MV-4-11 (cell line): ENCODE measurements at regions not wholly inside any gene's neighbourhood (a gene's known extent, or its start where the extent isn't known, plus 50 kb on each side); places are given as distances from the start of the nearest gene placed in this dataset.

ENCODE experiments used
- DNase-seq: peaks from one replicate; lab custom pipeline; 2025; lab: John Stamatoyannopoulos, UW

DNA sequence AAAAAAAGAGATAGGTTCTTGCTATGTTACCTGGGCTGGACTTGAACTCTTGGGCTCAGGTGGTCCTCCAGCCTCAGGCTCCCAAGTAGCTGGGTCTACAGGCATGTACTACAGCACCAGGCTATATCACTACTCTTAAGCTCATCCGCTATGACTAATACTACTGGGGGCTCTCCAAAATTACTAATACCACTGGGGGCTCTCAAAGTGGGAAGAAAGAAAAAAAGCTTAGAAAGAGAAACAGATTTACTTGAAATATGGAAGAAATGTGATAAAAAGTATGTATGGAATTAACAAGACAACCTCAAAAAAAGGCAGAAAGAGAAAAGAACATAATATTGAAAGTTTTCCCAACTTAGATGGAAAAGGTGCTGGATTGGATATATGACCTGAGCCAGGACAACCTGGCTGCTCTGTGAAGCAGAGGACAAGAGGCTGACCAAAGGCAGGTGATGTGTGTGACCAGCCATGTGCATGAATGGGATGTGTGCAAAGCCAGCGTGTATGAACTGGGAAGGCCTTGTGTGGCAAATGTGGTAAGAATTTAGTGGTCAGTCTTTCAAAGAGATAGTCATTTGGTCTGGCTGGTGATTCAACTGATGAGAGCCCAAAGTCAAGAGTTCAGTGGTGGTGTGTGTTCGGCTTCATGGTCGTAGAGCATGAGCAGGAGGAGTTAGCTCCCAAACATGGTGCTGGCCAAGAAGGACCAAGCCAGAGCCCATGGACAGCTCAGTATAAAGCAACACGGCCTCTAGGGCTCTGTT, 232.4 kb upstream of the KLF14 start:
- DNase-seq = peak; percentile 73

DNA sequence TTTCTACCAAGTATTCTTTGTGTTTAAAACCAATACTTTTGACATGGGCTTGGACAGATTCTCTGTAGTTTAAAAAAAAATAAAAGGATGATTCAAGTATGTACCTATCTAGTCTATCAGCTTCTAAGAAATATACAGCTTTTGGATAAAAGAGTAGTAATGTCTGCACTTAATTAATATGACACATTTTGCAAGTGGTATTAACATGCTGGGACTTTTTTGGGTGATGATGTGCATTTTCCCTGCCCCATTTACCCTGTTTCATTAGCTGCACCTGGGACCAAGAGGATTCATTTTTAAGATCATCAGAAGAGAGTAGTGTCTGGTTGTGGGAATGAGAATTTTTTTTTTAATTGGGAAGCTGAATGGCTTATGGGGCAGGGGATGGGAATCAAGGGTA, 236.2 kb upstream of the KLF14 start:
- no peak for DNase-seq

DNA sequence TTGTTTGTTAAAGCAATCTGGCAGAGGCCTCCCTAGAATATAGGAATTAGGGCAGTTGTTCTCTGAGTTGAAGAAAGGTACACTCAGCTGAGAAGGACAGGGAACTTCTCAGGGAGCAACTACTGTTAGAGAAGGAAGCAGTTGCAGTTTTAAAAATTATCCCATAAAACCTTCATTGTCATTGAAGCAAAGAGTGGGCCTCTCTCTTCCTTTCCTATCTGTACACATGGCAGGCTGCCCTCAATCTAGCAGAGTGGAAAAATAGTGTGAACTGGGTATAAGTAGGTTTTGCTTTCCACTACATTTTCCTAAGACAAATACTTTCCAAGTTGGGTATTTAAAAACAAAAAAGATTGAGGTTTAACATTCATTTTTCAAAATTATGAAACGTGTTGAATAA, 236.7 kb upstream of the KLF14 start:
- no peak for DNase-seq

DNA sequence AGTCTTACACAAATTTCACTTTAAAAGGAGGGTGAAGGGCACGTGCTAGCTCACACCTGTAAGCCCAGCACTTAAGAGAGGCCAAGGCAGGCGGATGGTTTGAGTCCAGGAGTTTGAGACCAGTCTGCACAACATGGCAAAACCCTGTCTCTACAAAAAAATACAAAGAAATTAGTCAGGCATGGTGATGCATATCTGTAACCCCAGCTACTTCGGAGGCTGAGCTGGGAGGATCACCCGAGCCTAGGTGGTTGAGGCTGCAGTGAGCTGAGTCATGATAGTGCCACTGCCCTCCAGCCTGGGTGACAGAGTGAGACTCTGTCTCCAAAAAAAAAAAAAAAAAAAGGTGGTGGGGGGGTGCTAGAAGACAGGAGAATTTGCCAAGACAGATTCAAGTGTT, 237.3 kb upstream of the KLF14 start:
- DNase-seq = no peak

GRCh38 chr7:130972201-130972600, 238.2 kb upstream of the KLF14 start:
- no peak for DNase-seq

GRCh38 chr7:130973637-130974036, 239.6 kb upstream of the KLF14 start:
- DNase-seq = no peak

DNA sequence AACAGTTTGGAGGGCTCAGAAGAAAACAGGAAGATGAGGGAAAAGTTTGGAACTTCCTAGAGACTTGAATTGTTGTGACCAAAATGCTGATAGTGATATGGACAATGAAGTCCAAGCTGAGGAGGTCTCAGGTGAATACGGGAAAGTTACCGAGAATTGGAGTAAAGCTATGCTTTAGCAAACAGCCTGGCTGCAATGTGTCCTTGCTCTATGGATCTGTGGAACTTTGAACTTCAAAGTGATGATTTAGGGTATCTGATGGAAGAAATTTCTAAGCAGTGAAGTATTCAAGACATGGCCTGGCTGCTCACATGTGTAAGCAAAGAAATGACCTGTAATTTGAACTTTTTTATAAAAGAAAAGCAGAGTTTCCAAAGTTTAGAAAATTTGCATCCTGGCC, 240.2 kb upstream of the KLF14 start:
- no peak for DNase-seq

DNA sequence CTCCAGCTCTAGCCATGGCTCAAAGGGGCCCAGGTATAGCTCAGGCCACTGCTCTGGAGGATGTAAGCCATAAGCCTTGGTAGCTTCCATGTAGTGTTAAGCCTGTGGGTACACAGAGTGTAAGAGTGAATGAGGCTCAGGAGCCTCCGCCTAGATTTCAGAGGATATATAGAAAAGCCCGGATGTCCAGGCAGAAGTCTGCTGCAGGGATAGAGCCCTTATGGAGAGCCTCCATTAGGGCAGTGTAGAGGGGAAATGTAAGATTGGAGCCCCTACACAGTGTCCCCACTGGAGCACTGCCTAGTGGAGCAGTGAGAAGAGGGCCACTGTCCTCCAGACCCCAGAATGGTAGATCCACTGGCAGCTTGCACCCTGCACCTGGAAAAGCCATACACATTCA, 240.8 kb upstream of the KLF14 start:
- no peak for DNase-seq

DNA sequence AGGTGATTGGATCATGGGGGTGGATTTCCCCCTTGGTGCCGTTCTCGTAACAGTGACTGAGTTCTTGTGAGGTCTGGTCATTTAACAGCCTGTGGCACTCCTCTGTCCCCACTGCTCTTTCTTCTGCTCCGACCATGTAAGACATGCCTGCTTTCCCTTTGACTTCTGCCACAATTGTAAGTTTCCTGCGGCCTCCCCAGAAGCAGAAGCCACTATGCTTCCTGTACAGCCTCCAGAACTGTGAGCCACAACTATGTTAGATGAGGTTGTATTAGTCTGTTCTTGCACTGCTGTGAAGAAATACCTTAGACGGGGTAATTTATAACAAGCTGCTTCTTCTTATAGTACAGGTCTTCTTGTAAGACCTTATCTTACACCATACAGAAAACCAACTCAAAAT, 241.7 kb upstream of the KLF14 start:
- no peak for DNase-seq

GRCh38 chr7:130982160-130982638, 248.2 kb upstream of the KLF14 start:
- no peak for DNase-seq

GRCh38 chr7:130982651-130983050, 248.6 kb upstream of the KLF14 start:
- no peak for DNase-seq

GRCh38 chr7:130985361-130985760, 251.4 kb upstream of the KLF14 start:
- no peak for DNase-seq

DNA sequence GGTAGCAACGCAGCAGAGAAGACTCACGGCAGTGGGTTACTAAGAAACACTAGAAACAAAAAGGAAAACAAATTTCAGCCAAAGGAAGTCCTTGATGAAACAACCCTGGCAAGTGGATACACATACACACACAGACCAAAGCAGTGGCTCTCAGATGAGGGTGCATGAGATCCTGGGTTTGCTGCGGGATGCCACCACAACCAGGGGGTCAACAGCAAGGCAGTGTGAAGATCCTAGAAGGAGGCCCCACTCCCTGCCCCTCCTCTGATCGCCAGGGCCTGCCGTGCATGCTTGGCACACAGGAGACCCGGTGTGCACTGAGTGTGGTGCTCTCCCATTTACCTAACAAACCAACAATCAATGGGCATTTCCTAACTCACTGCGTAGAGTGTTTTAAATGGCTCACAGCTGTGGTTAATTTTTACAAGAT, 252.3 kb upstream of the KLF14 start:
- DNase-seq = no peak

DNA sequence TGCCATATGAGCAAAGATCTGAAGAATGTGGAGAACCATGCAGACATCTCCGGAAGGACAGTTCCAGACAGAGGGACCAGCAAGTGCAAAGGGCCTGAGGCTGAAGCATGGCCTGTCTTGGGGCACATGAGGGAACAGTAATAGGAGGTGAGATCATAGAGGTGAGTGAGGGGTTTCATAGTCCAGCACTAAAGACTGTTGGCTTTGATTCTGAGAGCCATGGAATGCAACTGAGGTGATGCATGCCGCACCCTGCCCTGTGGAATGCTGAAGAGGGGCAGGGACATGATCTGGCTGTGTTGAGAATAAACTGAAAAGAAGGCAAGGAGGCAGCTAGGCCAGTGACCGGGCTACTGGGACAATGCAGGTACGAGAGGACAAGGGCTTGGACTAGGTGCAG, 253.1 kb upstream of the KLF14 start:
- DNase-seq = no peak

DNA sequence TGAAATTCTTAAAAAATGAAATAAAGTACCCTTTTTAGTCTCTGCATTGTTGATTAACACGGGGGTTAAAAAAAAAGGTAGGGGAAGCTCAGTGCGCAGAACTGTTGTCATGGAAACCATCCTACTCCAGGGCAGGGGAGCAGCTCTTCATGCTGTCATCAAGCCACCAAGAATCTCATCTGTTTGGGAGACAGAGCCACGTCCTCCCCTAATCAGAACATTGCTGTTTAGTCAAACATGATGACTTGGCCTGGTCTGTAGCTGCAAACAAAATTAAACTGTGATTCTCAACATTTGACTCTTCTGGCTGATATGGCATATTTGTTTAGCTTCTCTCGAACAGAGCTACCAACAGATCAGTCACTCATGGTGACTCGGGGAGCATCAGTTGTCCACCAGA, 254.4 kb upstream of the KLF14 start:
- DNase-seq = no peak

- no peak for DNase-seq
Observed at GRCh38 chr7:130989101-130989795, 255.2 kb upstream of the KLF14 start.

DNA sequence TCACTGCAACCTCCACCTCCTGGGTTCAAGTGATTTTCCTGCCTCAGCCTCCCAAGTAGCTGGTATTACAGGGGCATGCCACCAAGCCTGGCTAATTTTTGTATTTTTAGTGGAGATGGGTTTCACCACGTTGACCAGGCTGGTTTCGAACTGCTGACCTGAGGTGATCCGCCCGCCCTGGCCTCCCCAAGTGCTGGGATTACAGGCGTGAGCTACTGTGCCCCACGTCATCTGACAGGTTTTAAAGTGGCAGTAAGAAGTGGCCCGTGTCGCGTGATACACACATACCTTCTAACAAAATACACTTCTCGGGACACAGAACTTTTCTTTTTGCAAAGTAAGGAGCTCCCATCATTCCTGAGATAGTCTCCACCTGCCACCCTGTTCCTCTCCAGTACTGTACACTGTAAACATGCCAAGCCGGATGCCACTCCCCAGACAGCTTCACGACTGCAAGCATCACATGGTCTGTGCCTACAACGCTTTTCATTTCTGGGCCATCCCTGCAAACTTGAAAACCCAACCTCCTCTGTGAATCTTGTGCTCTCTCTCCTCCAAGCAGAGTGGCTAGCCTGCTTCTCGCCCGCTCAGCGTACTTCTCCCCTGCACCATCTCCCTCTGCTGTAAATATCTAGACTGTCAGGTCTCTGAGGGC, 256.3 kb upstream of the KLF14 start:
- no peak for DNase-seq

DNA sequence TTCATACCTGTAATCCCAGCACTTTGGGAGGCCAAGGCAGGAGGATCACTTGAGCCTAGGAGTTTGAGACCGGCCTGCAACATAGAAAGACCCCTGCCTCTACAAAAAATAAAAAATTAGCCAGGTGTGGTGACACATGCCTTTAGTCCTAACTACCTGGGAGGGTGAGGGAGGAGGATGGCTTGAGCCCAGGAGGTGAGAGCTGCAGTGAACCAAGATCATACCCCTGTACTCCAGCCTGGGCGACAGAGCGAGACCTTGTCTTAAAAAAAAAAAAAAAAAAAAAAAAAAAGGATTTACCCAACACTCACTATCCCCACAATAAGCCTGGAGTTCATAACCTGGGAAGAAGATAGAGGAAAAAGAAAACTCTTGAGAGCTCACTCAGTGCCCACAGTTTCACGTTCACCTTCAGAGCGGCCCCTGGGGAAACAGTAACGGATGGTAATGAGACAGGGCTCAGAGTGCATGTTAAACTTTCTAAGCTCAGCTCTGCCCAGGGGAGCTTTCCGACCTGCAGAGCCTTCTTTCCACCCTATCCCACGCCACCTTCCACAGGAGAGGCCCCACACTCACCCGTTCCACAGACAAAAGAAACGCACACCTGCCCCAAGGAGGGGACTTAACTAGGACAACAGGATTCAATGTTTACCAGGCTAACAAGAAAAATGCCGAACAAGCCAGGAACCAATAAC, 259.8 kb upstream of the KLF14 start:
- no peak for DNase-seq

DNA sequence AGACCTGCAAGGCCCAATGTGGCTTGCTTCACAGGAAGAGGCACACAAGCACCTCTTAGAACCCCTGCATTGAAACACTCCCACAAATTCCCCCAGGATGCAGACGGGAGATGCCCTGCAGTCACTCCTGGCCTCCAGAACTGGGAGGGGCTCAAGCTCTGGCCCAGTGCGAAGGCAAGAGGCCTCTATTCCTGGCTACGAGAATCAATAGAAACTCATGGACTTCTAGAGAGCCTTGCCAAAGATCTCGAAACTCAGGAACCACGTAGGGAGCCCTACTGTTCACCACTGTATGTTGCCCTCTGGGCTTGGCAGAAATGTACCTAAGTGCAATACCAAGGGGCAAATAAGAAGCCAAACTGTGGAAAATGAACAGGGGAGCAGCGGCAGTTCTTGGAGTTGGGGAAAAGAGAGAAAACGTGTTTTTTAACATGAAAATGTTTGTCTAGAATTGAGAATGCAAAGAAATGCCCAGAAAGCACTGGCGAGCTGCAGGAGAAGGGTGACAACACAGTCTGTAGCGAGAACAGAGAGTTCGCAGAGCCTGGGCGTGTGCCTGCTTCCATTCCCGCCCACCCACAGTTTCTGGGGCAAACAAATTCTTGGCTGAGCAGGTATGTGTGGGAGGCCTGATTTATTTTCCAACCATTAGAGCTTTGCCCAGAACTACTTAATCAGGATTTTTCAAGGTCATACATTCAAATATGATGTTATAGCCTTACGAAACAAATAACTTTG, 260.5 kb upstream of the KLF14 start:
- DNase-seq = no peak

GRCh38 chr7:130995252-130996081, 261.5 kb upstream of the KLF14 start:
- no peak for DNase-seq
